ENCODE measurements at regions not wholly inside any gene's neighbourhood (a gene's known extent, or its start where the extent isn't known, plus 50 kb on each side); places are given as distances from the start of the nearest gene placed in this dataset.
"Not testable (repeated sequence)": the region's sequence is repeated elsewhere in the genome, so short reads cannot be mapped to it uniquely, and the experiment has no call there.

- no peak overlapping the region for H3K4me3 Mint-ChIP-seq
- DNase-seq (ENCODE audit: low spot score) = no peak
- no peaks in the 10 kb centered on the region for H3K36me3 Mint-ChIP-seq (ENCODE audit: low read depth)
- no peak overlapping the region for H3K27ac Mint-ChIP-seq
- intact Hi-C loops (cut with micrococcal nuclease) = no loop called here
- H3K27me3 Mint-ChIP-seq (ENCODE audit: insufficient read depth) = peaks cover 9% of the 10 kb centered on the region
- no peaks in the 10 kb centered on the region for H3K4me1 Mint-ChIP-seq (ENCODE audit: low read depth)
- H3K9me3 Mint-ChIP-seq = peaks cover 6% of the 10 kb centered on the region
Measured at GRCh38 chr6:1445650-1446330, 56.4 kb downstream of the FOXF2 start.

GRCh38 chr6:1449896-1450295 lies 60.5 kb downstream of the FOXF2 start:
- intact Hi-C loops (cut with micrococcal nuclease) = no loop called here
- no peak for DNase-seq (ENCODE audit: low spot score)
- H3K4me3 Mint-ChIP-seq = no peak overlapping the region
- H3K27me3 Mint-ChIP-seq (ENCODE audit: insufficient read depth) = peaks cover 12% of the 10 kb centered on the region
- H3K36me3 Mint-ChIP-seq (ENCODE audit: low read depth) = no peaks in the 10 kb centered on the region
- H3K27ac Mint-ChIP-seq = no peak overlapping the region
- peaks cover 4% of the 10 kb centered on the region for H3K9me3 Mint-ChIP-seq
- H3K4me1 Mint-ChIP-seq (ENCODE audit: low read depth) = no peaks in the 10 kb centered on the region

- H3K4me1 Mint-ChIP-seq (ENCODE audit: low read depth) = no peaks in the 10 kb centered on the region
- peaks cover 4% of the 10 kb centered on the region for H3K9me3 Mint-ChIP-seq
- peaks cover 12% of the 10 kb centered on the region for H3K27me3 Mint-ChIP-seq (ENCODE audit: insufficient read depth)
- no peaks in the 10 kb centered on the region for H3K36me3 Mint-ChIP-seq (ENCODE audit: low read depth)
- no peak overlapping the region for H3K4me3 Mint-ChIP-seq
- intact Hi-C loops (cut with micrococcal nuclease) = no loop called here
- no peak overlapping the region for H3K27ac Mint-ChIP-seq
- no peak for DNase-seq (ENCODE audit: low spot score)
Measured at GRCh38 chr6:1453024-1453423, 63.6 kb downstream of the FOXF2 start.

GRCh38 chr6:1456816-1457215 lies 67.4 kb downstream of the FOXF2 start:
- H3K4me3 Mint-ChIP-seq; H3K36me3 Mint-ChIP-seq (ENCODE audit: low read depth); H3K9me3 Mint-ChIP-seq; H3K4me1 Mint-ChIP-seq (ENCODE audit: low read depth); DNase-seq (ENCODE audit: low spot score); H3K27ac Mint-ChIP-seq; intact Hi-C loops (cut with micrococcal nuclease): not testable (repeated sequence)
- H3K27me3 Mint-ChIP-seq (ENCODE audit: insufficient read depth) = peaks cover 14% of the 10 kb centered on the region

GRCh38 chr6:1461207-1461606 lies 71.8 kb downstream of the FOXF2 start:
- intact Hi-C loops (cut with micrococcal nuclease) = no loop called here
- Mint-ChIP-seq H3K9me3 (no peaks in the 10 kb centered on the region), H3K36me3 (ENCODE audit: low read depth) (no peaks in the 10 kb centered on the region), H3K27me3 (ENCODE audit: insufficient read depth) (peaks cover 9% of the 10 kb centered on the region), H3K4me1 (ENCODE audit: low read depth) (no peaks in the 10 kb centered on the region), H3K4me3 (no peak overlapping the region), H3K27ac (no peak overlapping the region)
- DNase-seq (ENCODE audit: low spot score) = no peak

GRCh38 chr6:1461736-1462135 lies 72.4 kb downstream of the FOXF2 start:
- Mint-ChIP-seq H3K9me3 (no peaks in the 10 kb centered on the region), H3K27me3 (ENCODE audit: insufficient read depth) (peaks cover 11% of the 10 kb centered on the region), H3K4me3 (no peak overlapping the region), H3K4me1 (ENCODE audit: low read depth) (no peaks in the 10 kb centered on the region), H3K27ac (no peak overlapping the region), H3K36me3 (ENCODE audit: low read depth) (no peaks in the 10 kb centered on the region)
- intact Hi-C loops (cut with micrococcal nuclease) = no loop called here
- DNase-seq (ENCODE audit: low spot score) = no peak

GRCh38 chr6:1463275-1463674 lies 73.9 kb downstream of the FOXF2 start:
- no peaks in the 10 kb centered on the region for H3K36me3 Mint-ChIP-seq (ENCODE audit: low read depth)
- H3K4me1 Mint-ChIP-seq (ENCODE audit: low read depth) = no peaks in the 10 kb centered on the region
- H3K27me3 Mint-ChIP-seq (ENCODE audit: insufficient read depth) = peaks cover 14% of the 10 kb centered on the region
- H3K9me3 Mint-ChIP-seq = no peaks in the 10 kb centered on the region
- intact Hi-C loops (cut with micrococcal nuclease) = no loop called here
- DNase-seq (ENCODE audit: low spot score) = no peak
- no peak overlapping the region for H3K4me3 Mint-ChIP-seq
- no peak overlapping the region for H3K27ac Mint-ChIP-seq

GRCh38 chr6:1463751-1464426 lies 74.5 kb downstream of the FOXF2 start:
- Mint-ChIP-seq H3K9me3 (no peaks in the 10 kb centered on the region), H3K36me3 (ENCODE audit: low read depth) (no peaks in the 10 kb centered on the region), H3K27me3 (ENCODE audit: insufficient read depth) (peaks cover 14% of the 10 kb centered on the region), H3K4me1 (ENCODE audit: low read depth) (no peaks in the 10 kb centered on the region), H3K27ac (no peak overlapping the region), H3K4me3 (no peak overlapping the region)
- DNase-seq (ENCODE audit: low spot score) = no peak
- intact Hi-C loops (cut with micrococcal nuclease) = no loop called here

GRCh38 chr6:1464781-1465370 lies 75.5 kb downstream of the FOXF2 start:
- no peaks in the 10 kb centered on the region for H3K9me3 Mint-ChIP-seq
- no peak for DNase-seq (ENCODE audit: low spot score)
- intact Hi-C loops (cut with micrococcal nuclease) = no loop called here

GRCh38 chr6:1468126-1468525 lies 78.8 kb downstream of the FOXF2 start:
- DNase-seq (ENCODE audit: low spot score) = no peak
- Mint-ChIP-seq H3K4me1 (ENCODE audit: low read depth) (no peaks in the 10 kb centered on the region), H3K27ac (no peak overlapping the region), H3K36me3 (ENCODE audit: low read depth) (no peaks in the 10 kb centered on the region), H3K4me3 (no peak overlapping the region), H3K9me3 (no peaks in the 10 kb centered on the region), H3K27me3 (ENCODE audit: insufficient read depth) (peaks cover 13% of the 10 kb centered on the region)
- intact Hi-C loops (cut with micrococcal nuclease) = no loop called here

More at GRCh38 chr6:1464781-1465370, 75.5 kb downstream of the FOXF2 start:
- H3K4me1 Mint-ChIP-seq (ENCODE audit: low read depth) = no peaks in the 10 kb centered on the region
- no peak overlapping the region for H3K4me3 Mint-ChIP-seq
- H3K27me3 Mint-ChIP-seq (ENCODE audit: insufficient read depth) = peaks cover 15% of the 10 kb centered on the region
- H3K36me3 Mint-ChIP-seq (ENCODE audit: low read depth) = no peaks in the 10 kb centered on the region
- no peak overlapping the region for H3K27ac Mint-ChIP-seq

- H3K27me3 Mint-ChIP-seq (ENCODE audit: insufficient read depth) = peaks cover 18% of the 10 kb centered on the region
- no peaks in the 10 kb centered on the region for H3K9me3 Mint-ChIP-seq
- H3K4me1 Mint-ChIP-seq (ENCODE audit: low read depth) = no peaks in the 10 kb centered on the region
- intact Hi-C loops (cut with micrococcal nuclease) = no loop called here
- H3K4me3 Mint-ChIP-seq = no peak overlapping the region
- no peak for DNase-seq (ENCODE audit: low spot score)
- no peaks in the 10 kb centered on the region for H3K36me3 Mint-ChIP-seq (ENCODE audit: low read depth)
- H3K27ac Mint-ChIP-seq = no peak overlapping the region
Measured at GRCh38 chr6:1470040-1470439, 80.7 kb downstream of the FOXF2 start.

GRCh38 chr6:1472643-1473042 lies 83.3 kb downstream of the FOXF2 start:
- Mint-ChIP-seq H3K4me3 (no peak overlapping the region), H3K4me1 (ENCODE audit: low read depth) (no peaks in the 10 kb centered on the region), H3K36me3 (ENCODE audit: low read depth) (no peaks in the 10 kb centered on the region), H3K9me3 (no peaks in the 10 kb centered on the region), H3K27ac (no peak overlapping the region), H3K27me3 (ENCODE audit: insufficient read depth) (peaks cover 16% of the 10 kb centered on the region)
- intact Hi-C loops (cut with micrococcal nuclease) = no loop called here
- DNase-seq (ENCODE audit: low spot score) = no peak

- H3K27me3 Mint-ChIP-seq (ENCODE audit: insufficient read depth) = peaks cover 13% of the 10 kb centered on the region
- intact Hi-C loops (cut with micrococcal nuclease) = no loop called here
- DNase-seq (ENCODE audit: low spot score) = no peak
- no peak overlapping the region for H3K4me3 Mint-ChIP-seq
- no peak overlapping the region for H3K27ac Mint-ChIP-seq
- H3K9me3 Mint-ChIP-seq = no peaks in the 10 kb centered on the region
- H3K4me1 Mint-ChIP-seq (ENCODE audit: low read depth) = no peaks in the 10 kb centered on the region
- no peaks in the 10 kb centered on the region for H3K36me3 Mint-ChIP-seq (ENCODE audit: low read depth)
Measured at GRCh38 chr6:1473166-1473565, 83.8 kb downstream of the FOXF2 start.
